OCI-LY7 (cell line): ENCODE measurements at regions not wholly inside any gene's neighbourhood (a gene's known extent, or its start where the extent isn't known, plus 50 kb on each side); places are given as distances from the start of the nearest gene placed in this dataset.

ENCODE experiments used
- CTCF ChIP-seq: fragments of 200-600 bp; sonication (generic); conservative IDR thresholded peaks from 2 replicates; pipeline ENCODE4 v1.5.1; 2014; ENCODE audit warnings: mild to moderate bottlenecking, antibody characterized with exemption, low read length, moderate library complexity, mixed read lengths
- EZH2phosphoT487 ChIP-seq: fragments of 200-600 bp; sonication (generic); IDR thresholded peaks from 2 replicates; pipeline ENCODE4 v1.6.1; 2018; ENCODE audit warnings: low read depth, borderline replicate concordance, mild to moderate bottlenecking, mixed run types, antibody characterized with exemption, low read length, moderate library complexity, mixed read lengths

DNA sequence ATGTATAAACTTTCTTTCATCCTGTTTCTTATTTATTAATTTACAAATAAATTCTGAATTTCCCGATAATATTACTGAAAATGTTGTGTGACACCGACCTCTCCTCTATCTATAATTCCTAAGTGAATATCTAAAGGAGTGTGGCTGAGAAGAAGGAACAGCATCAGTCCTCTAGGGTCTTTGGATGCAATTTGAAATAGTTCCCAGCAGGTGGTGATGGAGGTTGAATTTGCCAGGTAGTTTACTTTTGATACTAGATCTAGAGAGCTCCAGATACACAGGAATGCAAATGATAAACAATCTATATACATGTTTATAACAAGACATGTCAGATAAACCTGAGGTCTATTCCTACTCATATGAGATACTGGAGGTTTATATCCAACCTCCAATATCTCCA is 305.4 kb downstream of the PCDH18 start:
- TF ChIP-seq CTCF (peak; percentile 27; the same call in 1 of the 2 replicates), EZH2phosphoT487 (no peak)
